Smooth muscle cell (in vitro differentiated cells): ENCODE measurements at regions not wholly inside any gene's neighbourhood (a gene's known extent, or its start where the extent isn't known, plus 50 kb on each side); places are given as distances from the start of the nearest gene placed in this dataset.
"Not testable (repeated sequence)": the region's sequence is repeated elsewhere in the genome, so short reads cannot be mapped to it uniquely, and the experiment has no call there.

Experiments used
- DNase-seq: peaks from one replicate; lab custom pipeline; 2025; ENCODE audit not compliant: unreplicated experiment; lab: John Stamatoyannopoulos, UW
- H2AFZ ChIP-seq: fragments of 200-600 bp; sonication (generic); 2 replicates; pipeline ENCODE4 v1.6.0; 2016; ENCODE audit warnings: antibody characterized with exemption, low read depth, mild to moderate bottlenecking
- H3F3A ChIP-seq: fragments of 200-600 bp; sonication (generic); 2 replicates; pipeline ENCODE4 v1.6.0; 2017; ENCODE audit warnings: antibody characterized with exemption, low read depth
- H3K27ac ChIP-seq: fragments of 200-600 bp; sonication (generic); 2 replicates; pipeline ENCODE4 v1.5.1; 2016; ENCODE audit warnings: low read depth, mild to moderate bottlenecking
- H3K27me3 ChIP-seq: fragments of 200-600 bp; sonication (generic); 2 replicates; pipeline ENCODE4 v1.6.1; 2016; ENCODE audit warnings: low read depth, mild to moderate bottlenecking
- H3K36me3 ChIP-seq: fragments of 200-600 bp; sonication (generic); 2 replicates; pipeline ENCODE4 v1.5.1; 2016; ENCODE audit warnings: low read depth
- H3K4me1 ChIP-seq: fragments of 200-600 bp; sonication (generic); 2 replicates; pipeline ENCODE4 v1.5.1; 2016; ENCODE audit warnings: low read depth
- H3K4me2 ChIP-seq: fragments of 200-600 bp; sonication (generic); 2 replicates; pipeline ENCODE4 v1.6.0; 2016; ENCODE audit warnings: mild to moderate bottlenecking
- H3K4me3 ChIP-seq: fragments of 200-600 bp; sonication (generic); 2 replicates; pipeline ENCODE4 v1.5.1; 2016; ENCODE audit warnings: mild to moderate bottlenecking
- H3K79me2 ChIP-seq: fragments of 200-600 bp; sonication (generic); 2 replicates; pipeline ENCODE4 v1.6.0; 2016; ENCODE audit warnings: low read depth, mild to moderate bottlenecking
- H3K9ac ChIP-seq: fragments of 200-600 bp; sonication (generic); 2 replicates; pipeline ENCODE4 v1.6.0; 2016; ENCODE audit warnings: low read depth
- H3K9me3 ChIP-seq: fragments of 200-600 bp; sonication (generic); replicated peaks from 2 replicates; pipeline ENCODE4 v1.5.1; 2016; ENCODE audit warnings: low read depth
- H4K20me1 ChIP-seq: fragments of 200-600 bp; sonication (generic); 2 replicates; pipeline ENCODE4 v1.6.0; 2016; ENCODE audit warnings: low read depth
- WGBS: methylation state at CpG from one replicate; pipeline ENCODE4 v1.1.7; 2016; ENCODE audit warnings: low lambda C conversion rate; 5-methylcytosine and 5-hydroxymethylcytosine counted together
- TF ChIP-seq, protein P1 (sequence below): fragments of 200-600 bp; sonication (generic); IDR thresholded peaks from 2 replicates; pipeline ENCODE4 v1.5.1; 2017; ENCODE audit warnings: borderline replicate concordance, mild to moderate bottlenecking, antibody characterized with exemption; ENCODE audit not compliant: insufficient read depth, poor library complexity, severe bottlenecking

- H3K27ac ChIP-seq = no peak overlapping the region
- TF ChIP-seq, protein P1, sequence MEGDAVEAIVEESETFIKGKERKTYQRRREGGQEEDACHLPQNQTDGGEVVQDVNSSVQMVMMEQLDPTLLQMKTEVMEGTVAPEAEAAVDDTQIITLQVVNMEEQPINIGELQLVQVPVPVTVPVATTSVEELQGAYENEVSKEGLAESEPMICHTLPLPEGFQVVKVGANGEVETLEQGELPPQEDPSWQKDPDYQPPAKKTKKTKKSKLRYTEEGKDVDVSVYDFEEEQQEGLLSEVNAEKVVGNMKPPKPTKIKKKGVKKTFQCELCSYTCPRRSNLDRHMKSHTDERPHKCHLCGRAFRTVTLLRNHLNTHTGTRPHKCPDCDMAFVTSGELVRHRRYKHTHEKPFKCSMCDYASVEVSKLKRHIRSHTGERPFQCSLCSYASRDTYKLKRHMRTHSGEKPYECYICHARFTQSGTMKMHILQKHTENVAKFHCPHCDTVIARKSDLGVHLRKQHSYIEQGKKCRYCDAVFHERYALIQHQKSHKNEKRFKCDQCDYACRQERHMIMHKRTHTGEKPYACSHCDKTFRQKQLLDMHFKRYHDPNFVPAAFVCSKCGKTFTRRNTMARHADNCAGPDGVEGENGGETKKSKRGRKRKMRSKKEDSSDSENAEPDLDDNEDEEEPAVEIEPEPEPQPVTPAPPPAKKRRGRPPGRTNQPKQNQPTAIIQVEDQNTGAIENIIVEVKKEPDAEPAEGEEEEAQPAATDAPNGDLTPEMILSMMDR = no peak
- H3K36me3 ChIP-seq = no peaks in the 10 kb centered on the region
- H3K79me2 ChIP-seq = no peaks in the 10 kb centered on the region
- no peak for DNase-seq
- peaks cover 10% of the 10 kb centered on the region for H3K4me1 ChIP-seq
- no peaks in the 10 kb centered on the region for H3K9me3 ChIP-seq
- H4K20me1 ChIP-seq = no peaks in the 10 kb centered on the region
- 90% methylated on average over 3 of the region's 3 CpGs for WGBS
- H3F3A ChIP-seq = no peaks in the 10 kb centered on the region
- no peak overlapping the region for H3K4me2 ChIP-seq
- H2AFZ ChIP-seq = no peak overlapping the region
- no peak overlapping the region for H3K9ac ChIP-seq
- no peak overlapping the region for H3K4me3 ChIP-seq
- no peaks in the 10 kb centered on the region for H3K27me3 ChIP-seq
These were observed 260.3 kb downstream of the MYCN start for GRCh38 chr2:16200554-16201193.

GRCh38 chr2:16199882-16200553, 259.7 kb downstream of the MYCN start:
- no peak overlapping the region for H2AFZ ChIP-seq
- H3K27me3 ChIP-seq = no peaks in the 10 kb centered on the region
- WGBS = 93% methylated on average over 10 of the region's 10 CpGs
- no peak overlapping the region for H3K4me2 ChIP-seq
- H3K36me3 ChIP-seq = no peaks in the 10 kb centered on the region
- no peaks in the 10 kb centered on the region for H4K20me1 ChIP-seq
- H3K27ac ChIP-seq = no peak overlapping the region
- peaks cover 6% of the 10 kb centered on the region for H3K4me1 ChIP-seq
- H3K9me3 ChIP-seq = no peaks in the 10 kb centered on the region
- TF ChIP-seq, protein P1 = no peak
- no peak overlapping the region for H3K9ac ChIP-seq
- H3K4me3 ChIP-seq = no peak overlapping the region
- H3K79me2 ChIP-seq = no peaks in the 10 kb centered on the region
- H3F3A ChIP-seq = no peaks in the 10 kb centered on the region
- no peak for DNase-seq

DNA sequence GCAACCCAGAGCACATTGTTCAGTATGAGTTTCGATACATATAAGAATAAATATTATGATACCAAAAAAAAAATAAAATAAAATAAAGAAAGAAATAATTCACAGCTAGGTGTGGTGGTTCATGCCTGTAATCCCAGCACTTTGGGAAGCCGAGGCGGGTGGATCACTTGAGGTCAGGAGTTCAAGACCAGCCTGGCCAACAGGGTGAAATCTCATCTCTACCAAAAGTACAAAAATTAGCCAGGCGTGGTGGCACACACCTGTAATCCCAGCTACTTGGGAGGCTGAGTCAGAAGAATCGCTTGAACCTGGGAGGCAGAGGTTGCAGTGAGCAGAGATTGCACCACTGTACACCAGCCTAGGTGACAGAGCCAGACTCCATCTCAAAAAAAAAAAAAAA, 258.9 kb downstream of the MYCN start:
- over 99% methylated on average over 5 of the region's 5 CpGs for WGBS
- H4K20me1 ChIP-seq, H3K27me3 ChIP-seq, H3K4me1 ChIP-seq, H3K4me2 ChIP-seq, H3K4me3 ChIP-seq, H3K9me3 ChIP-seq, H3F3A ChIP-seq, H3K36me3 ChIP-seq, DNase-seq, H3K79me2 ChIP-seq, H3K27ac ChIP-seq, H2AFZ ChIP-seq, H3K9ac ChIP-seq: not testable (repeated sequence)

- WGBS = 93% methylated on average over 9 of the region's 9 CpGs
- no peak overlapping the region for H3K4me2 ChIP-seq
- no peaks in the 10 kb centered on the region for H3K9me3 ChIP-seq
- H3K4me3 ChIP-seq = no peak overlapping the region
- H3F3A ChIP-seq = no peaks in the 10 kb centered on the region
- H3K79me2 ChIP-seq = no peaks in the 10 kb centered on the region
- H3K36me3 ChIP-seq = no peaks in the 10 kb centered on the region
- H2AFZ ChIP-seq = no peak overlapping the region
- no peaks in the 10 kb centered on the region for H3K4me1 ChIP-seq
- TF ChIP-seq, protein P1 = no peak
- no peak for DNase-seq
- H3K9ac ChIP-seq = no peak overlapping the region
- no peaks in the 10 kb centered on the region for H4K20me1 ChIP-seq
- no peak overlapping the region for H3K27ac ChIP-seq
- no peaks in the 10 kb centered on the region for H3K27me3 ChIP-seq
These were observed 258.0 kb downstream of the MYCN start for GRCh38 chr2:16198166-16198912.
